Suppressor macrophage treated with lipopolysaccharide for 1 hour (primary cell): ENCODE measurements at regions not wholly inside any gene's neighbourhood (a gene's known extent, or its start where the extent isn't known, plus 50 kb on each side); places are given as distances from the start of the nearest gene placed in this dataset.
"Not testable (repeated sequence)": the region's sequence is repeated elsewhere in the genome, so short reads cannot be mapped to it uniquely, and the experiment has no call there.

Experiments
- DNase-seq, 3 donors: peaks; one replicate each; pipeline ENCODE4 v3.0.0-alpha.2; 2020 to 2022

GRCh38 chrX:39052751-39053150 is 251.5 kb downstream of the MID1IP1 start:
- no peak for DNase-seq

DNA sequence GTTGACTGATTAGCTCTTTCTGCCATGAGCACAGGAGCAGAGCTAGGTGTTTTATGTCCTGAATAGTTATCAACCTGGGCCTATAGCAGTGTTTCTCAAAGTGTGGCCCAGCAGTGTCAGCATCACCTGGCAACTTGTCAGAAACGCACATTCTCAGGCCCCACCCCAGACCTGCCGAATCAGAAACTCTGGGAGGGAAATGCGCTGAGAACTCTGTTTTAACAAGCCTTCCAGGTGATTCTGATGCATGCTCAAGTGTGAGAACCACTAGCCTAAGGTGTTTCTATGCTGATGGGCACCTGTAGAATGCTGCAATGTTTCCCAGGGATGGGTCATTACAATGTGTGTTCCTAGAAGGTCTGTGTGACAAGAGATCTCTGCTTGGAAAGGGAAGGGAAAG is 257.5 kb downstream of the MID1IP1 start:
- no peak for DNase-seq

DNA sequence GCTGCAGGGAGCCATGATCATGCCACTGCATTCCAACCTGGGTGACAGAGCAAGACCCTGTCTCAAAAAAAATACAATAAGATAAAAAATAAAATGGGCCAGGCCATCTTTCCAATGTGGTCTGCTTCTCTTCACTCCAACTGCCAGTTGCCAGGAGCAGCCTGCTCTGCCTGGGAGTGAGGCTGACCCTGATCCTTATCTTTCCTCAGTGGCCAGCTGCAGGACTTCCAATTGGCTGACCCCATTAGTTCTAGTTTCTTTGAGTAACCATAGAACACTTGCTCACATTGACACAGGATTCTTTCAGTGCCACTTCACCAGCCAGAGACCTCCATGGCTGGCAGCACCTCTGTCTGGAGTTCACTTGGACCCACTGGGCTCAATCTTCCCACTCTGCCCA is 258.6 kb downstream of the MID1IP1 start:
- DNase-seq, result no peak

GRCh38 chrX:39063037-39063436 is 261.8 kb downstream of the MID1IP1 start:
- peak; percentile 69 to 77 (median 72) for DNase-seq

DNA sequence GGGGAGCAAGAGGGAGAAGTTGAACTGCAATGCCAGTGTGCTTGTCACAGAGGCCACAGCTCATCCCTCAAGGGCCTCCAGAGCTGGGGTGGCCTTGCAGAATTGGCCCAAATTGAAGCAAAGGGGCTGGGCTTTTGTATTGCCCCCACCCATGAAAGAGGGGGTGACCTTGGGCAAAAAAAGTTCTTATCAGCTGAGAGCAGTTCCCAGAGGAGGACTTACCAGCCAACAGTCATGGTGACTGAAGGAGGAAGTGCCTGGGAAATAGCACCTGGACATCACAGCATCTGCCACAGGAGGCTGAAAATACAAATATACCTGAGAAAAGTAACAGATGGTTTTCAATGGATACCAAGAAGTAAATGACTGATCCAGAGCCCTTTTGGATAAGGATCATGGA is 262.4 kb downstream of the MID1IP1 start:
- no peak for DNase-seq

- no peak for DNase-seq
These were observed 264.0 kb downstream of the MID1IP1 start for GRCh38 chrX:39065051-39065871.

GRCh38 chrX:39067866-39068265 is 266.6 kb downstream of the MID1IP1 start:
- no peak for DNase-seq

- not testable (repeated sequence) for DNase-seq
These were observed 267.4 kb downstream of the MID1IP1 start for GRCh38 chrX:39068634-39069033.

DNA sequence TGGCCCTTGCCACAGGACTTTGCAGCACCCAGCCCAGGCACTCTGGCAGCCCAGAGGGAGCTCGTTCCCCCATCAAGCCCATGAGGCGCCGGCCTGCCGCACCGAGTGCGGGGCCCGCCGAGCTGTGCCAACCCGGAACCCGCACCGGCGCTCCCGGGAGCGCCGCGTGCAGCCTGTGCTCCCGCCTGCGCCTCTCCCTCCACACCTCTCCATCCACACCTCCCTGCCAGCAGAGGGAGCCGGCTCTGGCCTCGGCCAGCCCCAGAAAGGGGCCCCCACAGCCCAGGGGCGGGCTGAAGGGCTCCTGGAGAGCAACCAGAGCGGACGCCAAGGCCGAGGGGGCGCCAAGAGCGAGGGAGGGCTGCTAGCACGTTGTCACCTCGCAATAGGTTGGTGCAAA is 268.8 kb downstream of the MID1IP1 start:
- no peak for DNase-seq

DNA sequence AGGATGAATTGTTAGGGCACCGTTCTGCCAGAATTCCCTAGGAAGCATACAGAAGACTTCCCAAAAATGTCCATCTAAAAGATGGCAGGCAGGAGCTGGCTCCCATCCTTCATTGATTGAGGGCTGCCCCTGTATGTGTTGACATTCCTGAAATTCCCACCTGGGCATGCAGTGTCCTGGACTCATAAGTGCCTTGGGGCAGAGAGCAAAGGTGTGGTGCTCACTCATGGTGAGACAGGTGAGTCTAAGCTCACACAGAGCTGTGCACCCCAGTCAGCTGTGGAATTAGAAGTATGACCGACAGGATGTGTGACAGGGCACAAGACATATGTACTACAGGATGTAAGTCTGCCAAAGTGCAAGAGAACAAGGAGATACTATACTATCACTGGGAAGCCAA is 271.9 kb downstream of the MID1IP1 start:
- no peak for DNase-seq

- DNase-seq, result no peak
These were observed 295.3 kb downstream of the MID1IP1 start for GRCh38 chrX:39096599-39096998.

GRCh38 chrX:39104745-39105144 is 303.5 kb downstream of the MID1IP1 start:
- no peak for DNase-seq

DNA sequence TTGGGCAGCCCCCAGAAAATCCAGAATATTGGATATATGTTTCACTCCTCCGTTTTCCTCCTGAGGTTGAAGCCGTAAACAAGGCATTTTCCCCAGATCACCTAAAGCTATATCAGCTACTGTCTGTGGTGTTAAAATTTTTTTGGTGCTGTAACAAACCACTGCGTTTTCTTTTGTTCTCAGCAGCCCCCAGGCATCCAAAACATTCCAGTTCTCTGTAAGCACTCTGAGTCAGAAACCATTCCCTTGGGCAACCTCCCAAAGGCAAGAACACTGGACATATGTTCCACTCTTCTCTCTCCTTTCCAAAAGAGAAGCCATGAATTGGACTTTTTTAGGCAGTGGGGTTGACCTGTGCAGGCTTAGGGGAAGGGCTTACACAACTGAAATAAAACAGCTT is 310.9 kb downstream of the MID1IP1 start:
- DNase-seq, result no peak

DNA sequence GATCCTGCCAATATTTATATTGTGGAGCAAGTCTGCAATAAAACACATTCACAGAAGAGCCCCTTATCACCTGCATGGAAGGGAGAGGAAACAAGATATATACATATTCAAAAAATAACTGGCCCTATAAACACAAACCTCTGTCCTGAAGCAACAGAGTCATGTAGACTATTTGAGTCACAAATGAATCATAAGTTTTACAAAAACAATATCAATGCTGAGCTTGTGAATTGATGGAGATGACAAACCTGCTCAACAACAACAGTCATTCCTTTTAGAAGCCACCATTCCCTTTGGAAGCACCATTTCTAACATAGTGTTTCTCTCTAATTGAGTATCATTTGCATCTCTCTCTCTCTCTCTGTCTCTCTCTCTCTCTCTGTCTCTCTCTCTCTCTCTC is 313.9 kb downstream of the MID1IP1 start:
- DNase-seq, result no peak

DNA sequence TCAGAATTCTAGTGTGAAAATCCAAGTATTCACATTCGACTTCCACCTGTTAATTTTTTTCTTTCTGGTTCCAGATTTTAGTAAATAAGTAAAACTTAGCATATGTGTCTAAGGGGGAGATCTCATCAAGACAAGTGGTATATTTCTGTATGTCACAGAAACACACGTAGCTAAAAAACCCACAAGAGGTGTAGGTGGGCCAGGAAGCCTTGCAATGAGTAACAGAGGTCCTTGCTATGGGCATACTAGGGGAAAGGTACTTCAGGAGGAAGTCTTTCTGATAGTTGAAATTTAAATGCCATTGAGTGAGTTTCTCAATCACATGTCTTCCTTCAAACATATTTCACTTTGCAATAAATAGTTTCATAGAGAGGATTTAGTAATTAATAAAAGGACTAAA is 315.8 kb downstream of the MID1IP1 start:
- peak in 2 of 3 donors; percentile 15 to 21 for DNase-seq

GRCh38 chrX:39121903-39122302 is 320.6 kb downstream of the MID1IP1 start:
- no peak for DNase-seq

GRCh38 chrX:39125834-39126233 is 324.6 kb downstream of the MID1IP1 start:
- no peak for DNase-seq

- DNase-seq, result peak; percentile 18 to 40 (median 22)
These were observed 332.7 kb downstream of the MID1IP1 start for GRCh38 chrX:39133971-39134370.

GRCh38 chrX:39137363-39137954 is 336.2 kb downstream of the MID1IP1 start:
- DNase-seq, result no peak

DNA sequence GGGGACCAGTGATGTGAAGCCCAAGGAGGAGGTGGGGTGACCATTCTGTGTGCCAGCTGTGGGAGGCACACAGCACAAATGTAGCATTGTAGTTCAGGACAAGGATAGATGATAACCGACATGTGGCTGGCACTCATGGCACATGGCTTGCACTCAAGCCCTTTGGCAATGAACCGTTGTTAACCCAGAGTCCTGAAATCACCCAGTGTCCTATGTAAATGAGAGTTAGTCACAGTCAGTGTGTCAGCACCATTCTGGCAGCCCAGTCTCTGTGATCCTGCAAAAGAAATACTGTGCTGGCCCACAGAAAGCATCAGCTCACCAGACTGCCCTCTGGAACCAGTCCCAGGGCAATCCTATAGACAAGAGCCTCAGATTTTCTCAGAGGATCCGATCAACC is 339.3 kb downstream of the MID1IP1 start:
- DNase-seq, result no peak

DNA sequence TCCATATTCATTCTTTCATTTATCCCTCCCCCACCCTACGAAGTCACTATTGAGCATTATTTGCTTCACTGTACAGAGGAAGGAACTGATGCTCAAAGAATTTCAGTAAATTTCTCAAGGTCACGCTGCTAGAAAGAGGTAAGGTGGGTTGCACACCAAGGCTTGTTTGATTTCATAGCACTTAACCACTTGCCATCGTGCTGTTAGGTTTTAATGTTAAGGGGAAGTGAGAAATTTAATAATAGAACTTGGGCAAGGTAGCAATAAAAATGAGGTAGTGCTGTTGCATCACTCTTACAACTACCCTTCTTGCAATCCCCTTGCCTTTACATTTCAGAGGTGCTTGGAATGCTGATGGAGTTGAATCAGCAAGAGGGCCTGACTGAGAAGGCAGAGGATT is 343.1 kb downstream of the MID1IP1 start:
- DNase-seq, result peak; percentile 7 to 70 (median 20)

- DNase-seq, result peak; percentile 79 to 90 (median 82)
These were observed 343.7 kb downstream of the MID1IP1 start for GRCh38 chrX:39144956-39145355.

- no peak for DNase-seq
These were observed 344.6 kb downstream of the MID1IP1 start for GRCh38 chrX:39145859-39146258.

DNA sequence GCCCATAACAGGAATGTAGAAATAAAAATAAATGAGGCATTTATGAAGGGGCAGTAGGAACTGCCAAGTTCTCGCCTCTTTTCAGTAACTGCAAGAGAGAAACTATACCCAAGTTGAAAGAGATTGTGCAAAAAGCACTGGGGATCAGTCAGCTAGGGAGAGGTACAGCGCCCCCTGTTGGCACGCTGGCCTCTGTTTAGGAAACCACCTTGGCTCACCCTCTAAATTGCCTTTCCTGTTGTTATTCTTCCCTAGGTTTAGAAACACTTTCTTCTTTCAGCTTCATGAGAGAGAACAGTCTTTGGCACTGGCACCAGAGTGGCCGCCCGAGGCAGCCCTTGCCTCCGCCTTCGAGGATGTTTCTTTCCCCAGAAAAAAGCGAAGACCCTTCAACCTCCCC is 348.5 kb downstream of the MID1IP1 start:
- DNase-seq, result peak; percentile 71 to 87 (median 78)

GRCh38 chrX:39150220-39150619 is 349.0 kb downstream of the MID1IP1 start:
- DNase-seq, result no peak
